GM10248 (cell line): ENCODE measurements at regions not wholly inside any gene's neighbourhood (a gene's known extent, or its start where the extent isn't known, plus 50 kb on each side); places are given as distances from the start of the nearest gene placed in this dataset.
"Not testable (repeated sequence)": the region's sequence is repeated elsewhere in the genome, so short reads cannot be mapped to it uniquely, and the experiment has no call there.

Experiments used
- CTCF ChIA-PET: fragments of 300-600 bp; sonication (Branson Sonifier 250); formaldehyde crosslinking; extraction: SDS; loops from one replicate; lab custom pipeline; 2021; ENCODE audit warnings: antibody characterized with exemption; lab: Yijun Ruan, JAX
- POLR2A ChIA-PET: fragments of 350-650 bp; sonication (Branson Sonifier 250); formaldehyde crosslinking; extraction: SDS; loops from one replicate; lab custom pipeline; 2020; ENCODE audit warnings: antibody characterized with exemption; lab: Yijun Ruan, JAX
- DNase-seq: peaks from one replicate; pipeline ENCODE4 v3.0.0; 2012; ENCODE audit errors: extremely low spot score
- CTCF ChIP-seq: IDR thresholded peaks from 2 replicates; pipeline ENCODE4 v1.5.1; 2012; ENCODE audit warnings: mild to moderate bottlenecking, low read depth; ENCODE audit errors: extremely low read depth, missing control alignments, control extremely low read depth

- CTCF ChIA-PET: no interaction called here
- no peak for DNase-seq
- TF ChIP-seq CTCF: no peak
- POLR2A ChIA-PET: no interaction called here
These were observed 84.7 kb upstream of the GPR101 start for GRCh38 chrX:137118536-137118935.

- no peak for TF ChIP-seq CTCF
- no peak for DNase-seq
- ChIA-PET CTCF (no interaction called here), POLR2A (no interaction called here)
These were observed 84.3 kb upstream of the GPR101 start for GRCh38 chrX:137118136-137118535.

- POLR2A ChIA-PET, DNase-seq, CTCF ChIA-PET: not testable (repeated sequence)
These were observed 74.1 kb upstream of the GPR101 start for GRCh38 chrX:137107877-137108276.

GRCh38 chrX:137101273-137101990, 67.6 kb upstream of the GPR101 start:
- TF ChIP-seq CTCF: no peak
- DNase-seq: no peak
- CTCF ChIA-PET: no interaction called here
- POLR2A ChIA-PET: no interaction called here
